H1 (cell line): ENCODE measurements at regions not wholly inside any gene's neighbourhood (a gene's known extent, or its start where the extent isn't known, plus 50 kb on each side); places are given as distances from the start of the nearest gene placed in this dataset.

Experiments used
- CHD7 ChIP-seq: fragments of 300-600 bp; sonication (generic); IDR thresholded peaks from 2 replicates; pipeline ENCODE4 v1.7.1; 2012; ENCODE audit warnings: low read length, moderate library complexity, mild to moderate bottlenecking, inconsistent platforms; ENCODE audit not compliant: insufficient replicate concordance
- EZH2 ChIP-seq: fragments of 200-600 bp; sonication (generic); IDR thresholded peaks from 2 replicates; pipeline ENCODE4 v1.7.1; 2012; ENCODE audit warnings: low read depth, mild to moderate bottlenecking, moderate library complexity, low read length, inconsistent platforms; ENCODE audit not compliant: severe bottlenecking
- KDM1A ChIP-seq: fragments of 200-600, 300-600 bp; sonication (generic); IDR thresholded peaks from 2 replicates; pipeline ENCODE4 v1.7.1; 2016; ENCODE audit warnings: mild to moderate bottlenecking, low read length, borderline replicate concordance
- MAFK ChIP-seq: IDR thresholded peaks from 2 replicates; pipeline ENCODE4 v1.6.1; 2012; ENCODE audit warnings: low read depth, mild to moderate bottlenecking, improper control_type of control experiment, low read length
- RXRA ChIP-seq: IDR thresholded peaks from 2 replicates; pipeline ENCODE4 v1.6.1; 2011; ENCODE audit warnings: low read depth, mild to moderate bottlenecking, low read length, moderate library complexity; ENCODE audit not compliant: insufficient read depth
- SIN3A ChIP-seq, 2 experiments: IDR thresholded peaks in 1 of 2; conservative IDR thresholded peaks in 1 of 2; 2 replicates each; pipeline ENCODE4 v1.6.1; 2011 to 2012; ENCODE audit warnings: low read length in 2 of 2, improper control_type of control experiment in 1 of 2, low read depth in 1 of 2, mild to moderate bottlenecking in 1 of 2
- SUZ12 ChIP-seq: fragments of 200-600 bp; sonication (generic); IDR thresholded peaks from 2 replicates; pipeline ENCODE4 v1.6.1; 2012; ENCODE audit warnings: mild to moderate bottlenecking, inconsistent platforms, low read length, moderate library complexity, mixed read lengths
- TEAD4 ChIP-seq: IDR thresholded peaks from 2 replicates; pipeline ENCODE4 v1.6.1; 2012; ENCODE audit warnings: low read depth, low read length, inconsistent platforms, mixed read lengths

GRCh38 chr18:71374294-71375000, 1085.6 kb downstream of the SOCS6 start (continued):
- TF ChIP-seq CHD7 = no peak
- TF ChIP-seq KDM1A = no peak
- TF ChIP-seq EZH2 = no peak
- no peak for TF ChIP-seq MAFK
- TF ChIP-seq SIN3A (conservative IDR thresholded peaks at IDR 0.05 in 1 of 2, IDR thresholded peaks at IDR 0.05 in 1 of 2; ENCODE audit: low read depth in 1 of 2, low read length in 2 of 2) = no peak
- no peak for TF ChIP-seq TEAD4
- no peak for TF ChIP-seq RXRA
- TF ChIP-seq SUZ12 = no peak
